ENCODE measurements at regions not wholly inside any gene's neighbourhood (a gene's known extent, or its start where the extent isn't known, plus 50 kb on each side); places are given as distances from the start of the nearest gene placed in this dataset.

DNA sequence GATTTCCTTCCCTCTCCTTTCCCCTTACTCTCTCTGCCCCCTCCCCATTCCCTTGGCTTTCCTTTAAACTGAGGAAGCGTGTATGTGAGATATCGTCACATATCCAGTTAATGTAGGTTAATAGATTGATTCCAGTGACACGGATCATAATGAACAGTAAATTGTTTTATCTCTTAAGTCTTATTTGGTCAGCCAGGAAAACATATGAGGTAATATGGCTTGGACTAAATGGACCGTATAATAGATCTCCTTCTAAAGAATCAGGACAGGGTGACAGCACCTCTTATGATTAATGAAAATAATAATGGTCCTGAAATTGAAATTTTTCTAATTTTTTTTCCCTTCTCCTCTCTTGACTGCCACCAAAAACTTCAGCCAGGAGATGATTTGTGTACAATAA is 779.8 kb upstream of the NR2F2 start:
- Histone ChIP-seq H3K4me3 (no peak overlapping the region), H3K4me1 (no peaks in the 10 kb centered on the region), H3K27ac (no peak overlapping the region), H3K9ac (no peak overlapping the region), H3K4me2 (no peak overlapping the region), H4K20me1 (no peaks in the 10 kb centered on the region), H3K27me3 (no peaks in the 10 kb centered on the region), H3K36me3 (no peaks in the 10 kb centered on the region), H3K9me3 (no peaks in the 10 kb centered on the region)
- TF ChIP-seq Cebpa-rat (IDR thresholded peaks at IDR 0.05), result no peak

DNA sequence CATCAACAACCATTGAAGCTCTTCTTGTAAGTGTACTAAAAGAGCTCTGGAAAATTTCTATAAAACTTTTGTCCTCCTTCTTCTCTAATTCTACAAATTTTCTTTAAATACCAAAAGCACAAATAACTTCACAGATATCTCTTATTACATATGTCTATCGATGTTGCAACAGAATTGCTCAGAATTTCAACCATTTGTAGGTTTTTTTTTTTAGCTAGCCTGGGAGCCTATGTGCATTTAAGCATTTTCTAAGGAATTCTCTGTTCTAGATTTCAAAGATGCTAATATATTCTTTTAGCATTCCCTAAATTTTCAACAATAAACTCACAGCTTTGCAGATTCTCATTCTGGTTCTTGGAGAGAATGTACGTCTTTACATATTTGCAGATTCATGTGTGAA is 774.3 kb upstream of the NR2F2 start:
- no peaks in the 10 kb centered on the region for H4K20me1 ChIP-seq
- no peaks in the 10 kb centered on the region for H3K36me3 ChIP-seq
- H3K4me3 ChIP-seq, result no peak overlapping the region
- no peaks in the 10 kb centered on the region for H3K9me3 ChIP-seq
- H3K27me3 ChIP-seq, result no peaks in the 10 kb centered on the region
- no peaks in the 10 kb centered on the region for H3K4me1 ChIP-seq
- H3K9ac ChIP-seq, result no peak overlapping the region
- no peak for TF ChIP-seq Cebpa-rat (IDR thresholded peaks at IDR 0.05)
- no peak overlapping the region for H3K4me2 ChIP-seq
- H3K27ac ChIP-seq, result no peak overlapping the region

DNA sequence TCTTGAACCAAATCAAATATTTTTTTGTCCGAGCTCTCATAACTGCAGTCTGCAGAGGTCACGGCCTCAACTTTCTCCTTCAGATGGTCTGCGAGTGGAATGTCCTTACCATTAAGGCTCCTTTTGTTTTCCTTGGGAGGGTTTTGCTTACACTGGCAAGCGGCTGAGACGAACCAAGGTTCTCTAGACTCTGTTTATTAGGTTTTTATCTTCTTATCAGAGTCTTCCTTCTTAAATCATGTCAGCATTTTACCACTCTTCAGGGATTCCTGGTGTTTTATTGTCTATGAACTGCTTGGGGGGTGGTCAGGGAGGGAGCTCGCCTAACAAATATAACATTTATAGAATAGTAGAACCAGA is 773.7 kb upstream of the NR2F2 start:
- Histone ChIP-seq H3K27me3 (no peaks in the 10 kb centered on the region), H3K36me3 (no peaks in the 10 kb centered on the region), H3K4me3 (no peak overlapping the region), H3K4me1 (no peaks in the 10 kb centered on the region), H4K20me1 (no peaks in the 10 kb centered on the region), H3K4me2 (no peak overlapping the region), H3K9me3 (no peaks in the 10 kb centered on the region), H3K9ac (no peak overlapping the region), H3K27ac (no peak overlapping the region)
- no peak for TF ChIP-seq Cebpa-rat (IDR thresholded peaks at IDR 0.05)

DNA sequence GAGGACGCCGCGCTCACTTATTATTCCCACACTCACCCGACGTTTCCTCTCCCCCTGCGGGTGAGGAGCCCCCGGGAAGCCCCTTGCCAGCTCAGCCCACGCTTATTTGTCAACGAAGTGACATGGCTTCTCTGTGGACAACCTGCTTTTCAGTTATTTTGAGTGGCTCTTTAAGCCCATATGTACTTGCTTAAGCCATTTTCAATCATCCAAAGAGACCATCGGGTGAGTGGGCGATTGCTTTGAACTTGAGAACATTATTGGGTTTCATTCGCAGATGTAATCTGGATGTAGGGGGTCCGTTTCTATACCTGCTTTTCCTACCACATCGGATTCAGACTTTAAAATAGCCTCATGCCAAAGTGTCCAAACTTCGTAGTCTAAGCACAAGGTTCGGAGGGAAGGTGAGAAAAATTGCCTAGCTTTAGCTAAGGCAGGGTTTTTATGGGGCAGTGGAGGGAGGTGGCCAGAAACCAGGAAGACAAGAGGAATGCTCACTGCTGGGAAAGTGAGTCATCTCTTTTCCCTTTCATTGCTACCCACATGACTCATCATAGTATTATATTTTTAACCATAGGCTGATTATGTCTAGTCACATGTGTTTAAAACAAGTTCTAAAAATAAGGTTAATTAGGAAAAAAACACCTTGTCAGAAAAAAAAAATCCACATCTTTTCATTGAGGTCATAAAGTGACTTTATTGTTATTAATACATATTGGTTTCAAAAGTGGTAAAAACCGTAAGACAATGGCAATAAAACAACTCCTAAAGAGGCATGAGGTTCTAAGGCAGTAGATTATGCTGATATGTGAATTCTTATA is 773.1 kb upstream of the NR2F2 start:
- Histone ChIP-seq H3K36me3 (no peaks in the 10 kb centered on the region), H3K9ac (no peak overlapping the region), H3K4me3 (no peak overlapping the region), H3K27me3 (no peaks in the 10 kb centered on the region), H3K4me1 (no peaks in the 10 kb centered on the region), H4K20me1 (no peaks in the 10 kb centered on the region), H3K9me3 (no peaks in the 10 kb centered on the region), H3K4me2 (no peak overlapping the region), H3K27ac (no peak overlapping the region)
- no peak for TF ChIP-seq Cebpa-rat (IDR thresholded peaks at IDR 0.05)

DNA sequence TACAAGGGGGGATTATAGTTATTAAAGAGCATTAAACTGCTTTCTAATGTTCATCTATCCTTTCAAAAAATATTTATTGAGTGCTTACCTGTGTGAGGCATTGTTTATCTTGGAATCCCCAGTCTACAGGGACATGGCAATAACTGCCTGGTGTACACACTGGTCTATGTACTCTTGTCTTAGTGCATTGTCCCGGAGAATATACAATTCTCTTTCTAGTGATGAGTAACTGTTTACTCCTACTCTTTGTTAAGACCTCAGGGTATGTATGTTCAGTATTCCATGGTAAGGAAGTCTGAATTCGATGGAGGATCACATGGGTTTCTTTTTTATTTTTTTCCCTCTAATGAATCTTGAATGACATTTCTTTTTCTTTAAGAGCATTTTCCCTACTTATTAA is 772.4 kb upstream of the NR2F2 start:
- no peaks in the 10 kb centered on the region for H3K27me3 ChIP-seq
- H3K4me1 ChIP-seq, result no peaks in the 10 kb centered on the region
- TF ChIP-seq Cebpa-rat (IDR thresholded peaks at IDR 0.05), result no peak
- H3K36me3 ChIP-seq, result no peaks in the 10 kb centered on the region
- no peak overlapping the region for H3K4me2 ChIP-seq
- no peaks in the 10 kb centered on the region for H4K20me1 ChIP-seq
- H3K9me3 ChIP-seq, result no peaks in the 10 kb centered on the region
- H3K27ac ChIP-seq, result no peak overlapping the region
- no peak overlapping the region for H3K9ac ChIP-seq
- H3K4me3 ChIP-seq, result no peak overlapping the region

DNA sequence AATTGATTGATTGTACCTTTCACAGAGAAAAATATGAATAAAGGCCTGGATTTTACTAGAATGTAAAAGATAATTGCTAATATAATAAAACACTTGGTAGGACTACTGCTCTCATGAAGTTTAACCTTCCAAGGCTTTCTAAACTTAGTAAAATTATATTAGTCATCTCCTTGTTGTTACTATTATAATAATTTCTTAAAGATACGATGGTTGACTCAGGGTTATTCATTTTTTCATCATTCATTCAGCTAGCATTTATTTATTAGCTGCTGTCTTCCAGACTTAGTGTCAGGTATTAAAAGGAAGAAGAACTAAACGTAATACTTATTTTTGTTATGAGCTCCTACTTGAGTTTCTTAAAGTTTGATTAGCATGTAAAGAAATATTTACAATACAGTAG is 771.6 kb upstream of the NR2F2 start:
- no peaks in the 10 kb centered on the region for H3K9me3 ChIP-seq
- H3K27ac ChIP-seq, result no peak overlapping the region
- no peaks in the 10 kb centered on the region for H3K36me3 ChIP-seq
- H3K27me3 ChIP-seq, result no peaks in the 10 kb centered on the region
- no peak overlapping the region for H3K4me2 ChIP-seq
- no peak overlapping the region for H3K4me3 ChIP-seq
- TF ChIP-seq Cebpa-rat (IDR thresholded peaks at IDR 0.05), result no peak
- no peaks in the 10 kb centered on the region for H4K20me1 ChIP-seq
- H3K4me1 ChIP-seq, result no peaks in the 10 kb centered on the region
- H3K9ac ChIP-seq, result no peak overlapping the region

DNA sequence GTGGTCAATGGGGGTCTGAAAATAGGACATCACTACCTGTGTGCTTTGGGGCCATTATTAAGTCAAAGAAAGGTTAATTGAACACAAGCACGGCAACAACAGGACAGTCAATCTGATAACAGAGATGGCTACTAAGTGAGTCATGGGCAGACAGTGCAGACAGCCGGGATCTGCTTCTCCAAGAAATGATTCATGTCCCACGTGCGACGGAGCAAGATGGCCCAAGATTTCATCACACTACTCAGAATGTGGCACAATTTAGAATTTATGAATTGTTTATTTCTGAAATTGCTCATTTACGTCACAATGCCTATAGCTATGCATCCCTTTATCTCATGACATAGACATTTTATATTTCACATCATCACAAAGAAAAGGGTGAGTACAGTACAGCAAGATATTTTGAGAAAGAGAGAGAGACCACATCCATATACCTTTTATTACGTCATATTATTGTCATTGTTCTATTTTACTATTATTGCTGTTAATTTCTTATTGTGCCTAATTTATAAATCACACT is 770.6 kb upstream of the NR2F2 start:
- no peak overlapping the region for H3K4me2 ChIP-seq
- no peak for TF ChIP-seq Cebpa-rat (IDR thresholded peaks at IDR 0.05)

DNA sequence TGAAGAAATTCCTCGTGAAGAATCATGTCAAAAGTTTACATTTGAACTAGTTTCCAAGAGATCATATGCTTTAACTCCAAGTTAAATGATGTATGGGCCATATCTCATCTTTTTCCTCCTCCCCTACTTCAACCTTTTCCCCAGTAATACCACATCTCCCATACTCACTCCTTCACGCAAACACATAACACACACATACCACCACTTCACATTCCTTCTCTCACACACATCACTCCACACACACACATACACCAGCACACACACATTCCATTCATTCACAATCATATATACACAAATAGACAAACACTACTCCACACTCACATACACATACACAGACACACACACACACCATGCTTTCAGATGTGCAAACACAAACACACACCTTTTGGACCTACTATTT is 769.0 kb upstream of the NR2F2 start:
- no peak overlapping the region for H3K9ac ChIP-seq
- H3K4me1 ChIP-seq, result no peaks in the 10 kb centered on the region
- H3K27me3 ChIP-seq, result no peaks in the 10 kb centered on the region

More for the DNA sequence above, 770.6 kb upstream of the NR2F2 start:
- Histone ChIP-seq H3K27ac (no peak overlapping the region), H3K4me1 (no peaks in the 10 kb centered on the region), H3K4me3 (no peak overlapping the region), H3K36me3 (no peaks in the 10 kb centered on the region), H4K20me1 (no peaks in the 10 kb centered on the region), H3K9ac (no peak overlapping the region), H3K9me3 (no peaks in the 10 kb centered on the region), H3K27me3 (no peaks in the 10 kb centered on the region)

DNA sequence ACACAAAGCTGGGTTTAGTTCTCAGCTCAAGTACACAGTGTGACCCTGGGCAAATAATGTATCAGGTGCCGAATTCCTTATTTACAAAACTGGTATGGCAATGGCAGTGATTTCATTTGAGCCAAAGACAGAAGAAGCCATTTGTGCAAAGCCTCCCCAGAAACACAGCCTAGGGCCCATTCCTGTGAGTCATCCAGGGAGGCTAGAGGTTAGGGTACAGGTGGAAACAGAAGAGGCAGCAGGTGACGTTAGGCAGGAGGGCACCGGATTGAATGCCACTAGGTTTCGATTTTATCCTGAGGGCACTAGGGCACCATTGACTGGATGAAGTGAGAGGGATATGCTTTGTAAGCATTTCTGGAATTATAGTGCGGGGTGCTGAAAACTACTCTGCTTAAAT is 766.9 kb upstream of the NR2F2 start:
- Histone ChIP-seq H3K27me3 (no peaks in the 10 kb centered on the region), H3K27ac (no peak overlapping the region), H3K9me3 (no peaks in the 10 kb centered on the region), H3K4me1 (no peaks in the 10 kb centered on the region), H3K4me3 (no peak overlapping the region), H3K9ac (no peak overlapping the region), H3K4me2 (no peak overlapping the region), H4K20me1 (no peaks in the 10 kb centered on the region), H3K36me3 (no peaks in the 10 kb centered on the region)
- TF ChIP-seq Cebpa-rat (IDR thresholded peaks at IDR 0.05), result no peak

More for the DNA sequence above, 769.0 kb upstream of the NR2F2 start:
- Histone ChIP-seq H4K20me1 (no peaks in the 10 kb centered on the region), H3K4me2 (no peak overlapping the region), H3K4me3 (no peak overlapping the region), H3K9me3 (no peaks in the 10 kb centered on the region), H3K27ac (no peak overlapping the region), H3K36me3 (no peaks in the 10 kb centered on the region)
- no peak for TF ChIP-seq Cebpa-rat (IDR thresholded peaks at IDR 0.05)

DNA sequence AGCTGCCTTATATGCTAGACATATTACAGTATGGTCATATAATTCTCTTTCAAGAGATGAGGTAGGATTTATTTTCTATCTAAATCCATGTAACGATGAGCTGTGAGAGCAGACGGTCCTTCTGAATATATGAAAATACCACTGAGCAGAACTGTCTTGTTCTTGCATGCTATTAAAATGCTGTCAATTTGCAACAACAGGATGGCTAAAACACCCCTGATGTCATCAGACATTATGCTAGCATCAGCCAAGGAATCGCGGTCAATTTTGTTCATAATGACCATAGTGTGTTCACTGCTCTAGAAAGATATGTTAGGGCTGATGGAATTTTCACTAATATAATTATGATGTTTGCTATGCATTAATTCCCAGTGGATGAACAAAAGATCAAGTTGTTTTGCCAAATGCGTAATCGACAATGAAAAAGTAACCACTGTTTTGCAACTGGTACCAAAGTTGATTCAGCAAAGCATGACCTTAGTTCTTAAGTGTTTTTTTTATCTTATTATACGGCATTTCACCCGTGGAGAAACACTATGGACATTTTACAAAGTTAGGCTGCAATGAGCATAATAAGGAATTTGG is 765.4 kb upstream of the NR2F2 start:
- no peaks in the 10 kb centered on the region for H4K20me1 ChIP-seq
- no peak overlapping the region for H3K27ac ChIP-seq
- no peak overlapping the region for H3K4me3 ChIP-seq
- no peaks in the 10 kb centered on the region for H3K9me3 ChIP-seq
- H3K36me3 ChIP-seq, result no peaks in the 10 kb centered on the region
- no peak for TF ChIP-seq Cebpa-rat (IDR thresholded peaks at IDR 0.05)
- no peak overlapping the region for H3K9ac ChIP-seq
- no peaks in the 10 kb centered on the region for H3K27me3 ChIP-seq
- no peak overlapping the region for H3K4me2 ChIP-seq
- H3K4me1 ChIP-seq, result no peaks in the 10 kb centered on the region

All from BLaER1 (cell line).